Loucy (cell line): ENCODE measurements at regions not wholly inside any gene's neighbourhood (a gene's known extent, or its start where the extent isn't known, plus 50 kb on each side); places are given as distances from the start of the nearest gene placed in this dataset.

Experiments
- CTCF ChIP-seq: fragments of 200-600 bp; sonication (generic); conservative IDR thresholded peaks from 2 replicates; pipeline ENCODE4 v1.5.1; 2014; ENCODE audit warnings: mild to moderate bottlenecking, antibody characterized with exemption, low read length
- EZH2phosphoT487 ChIP-seq: fragments of 200-600 bp; IDR thresholded peaks from 2 replicates; pipeline ENCODE4 v1.6.1; 2018; ENCODE audit warnings: antibody characterized with exemption, mild to moderate bottlenecking, moderate library complexity, borderline replicate concordance

GRCh38 chr4:81335122-81335912, 120.3 kb upstream of the PRKG2 start:
- no peak for TF ChIP-seq CTCF
- no peak for TF ChIP-seq EZH2phosphoT487
